Endothelial cell of umbilical vein (primary cell): ENCODE measurements at regions not wholly inside any gene's neighbourhood (a gene's known extent, or its start where the extent isn't known, plus 50 kb on each side); places are given as distances from the start of the nearest gene placed in this dataset.

Source experiments
- BruUV-seq: library from RNA; stranded (reverse); fragments of 400-500 nt; replicated peaks from 2 replicates; lab custom pipeline; 2021; lab: Mats Ljungman, UMichigan
- CTCF ChIA-PET: fragments of 300-600, 350-600 bp; sonication (Branson Sonifier 250); formaldehyde crosslinking; loops from one replicate; lab custom pipeline; 2021; ENCODE audit warnings: antibody characterized with exemption, inconsistent platforms; lab: Charles Lee
- POLR2A ChIA-PET: fragments of 300-600, 350-600 bp; sonication (Branson Sonifier 250); formaldehyde crosslinking; loops from one replicate; lab custom pipeline; 2021; ENCODE audit warnings: antibody characterized with exemption, inconsistent platforms; lab: Charles Lee
- DNase-seq: peaks from one replicate; pipeline ENCODE4 v3.0.0-alpha.2; 2011; ENCODE audit warnings: low read depth, low spot score
- FAIRE-seq: peaks from 2 replicates; lab custom pipeline; 2011; peaks lifted over from hg19 to GRCh38; lab: Jason Lieb, UNC
- H2AFZ ChIP-seq: 2 replicates; pipeline ENCODE4 v1.6.0; 2012; ENCODE audit warnings: low read depth, low read length, control low read depth, inconsistent platforms
- H3K27ac ChIP-seq: 2 replicates; pipeline ENCODE4 v1.5.1; 2011; ENCODE audit warnings: low read depth, mild to moderate bottlenecking, control low read depth, low read length, moderate library complexity; ENCODE audit not compliant: insufficient read depth
- H3K27me3 ChIP-seq, 2 experiments: 2 replicates each; pipeline versions ENCODE4 v1.6.0 to v1.6.1; 2011; ENCODE audit warnings: low read length in 2 of 2, mixed read lengths in 1 of 2; ENCODE audit not compliant: control insufficient read depth in 2 of 2, insufficient read depth in 2 of 2
- H3K36me3 ChIP-seq, 2 experiments: 2 replicates in 1 of 2; 3 replicates in 1 of 2; pipeline ENCODE4 v1.5.1; 2011; ENCODE audit warnings: low read length in 2 of 2, mild to moderate bottlenecking in 1 of 2, moderate library complexity in 1 of 2; ENCODE audit not compliant: control insufficient read depth in 2 of 2, insufficient read depth in 2 of 2; ENCODE audit errors: extremely low read depth in 1 of 2
- H3K4me1 ChIP-seq: 3 replicates; pipeline ENCODE4 v1.5.1; 2011; ENCODE audit warnings: mild to moderate bottlenecking, low read length; ENCODE audit not compliant: control insufficient read depth, insufficient read depth; ENCODE audit errors: extremely low read depth
- H3K4me2 ChIP-seq: 2 replicates; pipeline ENCODE4 v1.6.1; 2011; ENCODE audit warnings: low read length, control low read depth, mixed read lengths; ENCODE audit not compliant: insufficient read depth
- H3K4me3 ChIP-seq, 3 experiments: fragments of 200-600 bp in 1 of 3; sonication (generic), shearing (Covaris generic) in 1 of 3; replicated peaks in 1 of 3; 2 replicates each; pipeline ENCODE4 v1.5.1; 2011 to 2016; ENCODE audit warnings: control low read depth in 3 of 3, low read length in 3 of 3, mild to moderate bottlenecking in 2 of 3, inconsistent platforms in 1 of 3, low read depth in 1 of 3, moderate library complexity in 1 of 3; ENCODE audit not compliant: insufficient read depth in 1 of 3
- H3K79me2 ChIP-seq: 2 replicates; pipeline ENCODE4 v1.6.0; 2012; ENCODE audit warnings: low read length, inconsistent platforms; ENCODE audit not compliant: control insufficient read depth, insufficient read depth
- H3K9ac ChIP-seq: replicated peaks from 2 replicates; pipeline ENCODE3; 2011; ENCODE audit warnings: low read length, control low read depth; ENCODE audit not compliant: insufficient read depth; ENCODE audit errors: extremely low read depth
- H3K9me1 ChIP-seq: replicated peaks from 3 replicates; pipeline ENCODE4 v1.6.0; 2011; ENCODE audit warnings: mild to moderate bottlenecking, low read length; ENCODE audit not compliant: control insufficient read depth, insufficient read depth; ENCODE audit errors: extremely low read depth
- H3K9me3 ChIP-seq: replicated peaks from 2 replicates; pipeline ENCODE4 v1.5.1; 2012; ENCODE audit warnings: low read length, inconsistent platforms; ENCODE audit not compliant: control insufficient read depth, insufficient read depth
- H4K20me1 ChIP-seq: replicated peaks from 2 replicates; pipeline ENCODE3; 2011; ENCODE audit warnings: mild to moderate bottlenecking, low read length; ENCODE audit not compliant: control insufficient read depth, insufficient read depth; ENCODE audit errors: extremely low read depth
- CTCF ChIP-seq, 2 donors: IDR thresholded peaks; 1 replicate in 1 of 2; 2 replicates in 1 of 2; pipeline ENCODE4 v1.5.1; 2011; ENCODE audit warnings: low read length in 2 of 2, mild to moderate bottlenecking in 2 of 2, moderate library complexity in 2 of 2, control low read depth in 1 of 2, inconsistent platforms in 1 of 2, low read depth in 1 of 2; ENCODE audit not compliant: insufficient read depth in 1 of 2; ENCODE audit errors: extremely low read depth in 1 of 2
- EZH2 ChIP-seq: IDR thresholded peaks from 2 replicates; pipeline ENCODE4 v1.6.1; 2012; ENCODE audit warnings: borderline replicate concordance, low read depth, mild to moderate bottlenecking, moderate library complexity, low read length, inconsistent platforms; ENCODE audit not compliant: severe bottlenecking
- FOS ChIP-seq: IDR thresholded peaks from 2 replicates; pipeline ENCODE4 v1.6.1; 2011; ENCODE audit warnings: mild to moderate bottlenecking, low read length, moderate library complexity, borderline replicate concordance; ENCODE audit not compliant: insufficient read depth
- GATA2 ChIP-seq: IDR thresholded peaks from 2 replicates; pipeline ENCODE4 v1.7.0; 2011; ENCODE audit warnings: low read depth, mild to moderate bottlenecking, moderate library complexity, mixed read lengths, low read length; ENCODE audit not compliant: insufficient read length, insufficient read depth
- JUN ChIP-seq: IDR thresholded peaks from 2 replicates; pipeline ENCODE4 v1.6.1; 2011; ENCODE audit warnings: borderline replicate concordance, low read depth; ENCODE audit not compliant: insufficient read length, insufficient read depth
- MAX ChIP-seq: IDR thresholded peaks from 2 replicates; pipeline ENCODE4 v1.6.1; 2011; ENCODE audit not compliant: insufficient read depth, insufficient read length
- MYC ChIP-seq: IDR thresholded peaks from one replicate; pipeline ENCODE4 v1.6.1; 2011; ENCODE audit warnings: mild to moderate bottlenecking, low read depth, low read length
- POLR2A ChIP-seq: IDR thresholded peaks from 2 replicates; pipeline ENCODE4 v1.6.1; 2012; ENCODE audit warnings: low read depth, mild to moderate bottlenecking, control low read depth, low read length
- POLR2AphosphoS5 ChIP-seq: IDR thresholded peaks from 2 replicates; pipeline ENCODE4 v1.6.1; 2012; ENCODE audit warnings: low read depth, mild to moderate bottlenecking, control low read depth, low read length, moderate library complexity; ENCODE audit not compliant: insufficient read depth
- dilution Hi-C: fragments of 300-500 bp; cut with MboI; formaldehyde crosslinking; loops from one replicate; pipeline ENCODE4 v1.15.0; 2019; ENCODE audit warnings: low sequenced_read_pairs; ENCODE audit not compliant: extremely low pct_ligation_motif_present
- intact Hi-C: fragments of 100-400 bp; cut with micrococcal nuclease; formaldehyde crosslinking; loops from one replicate; pipeline ENCODE4 v1.10.0; 2022

DNA sequence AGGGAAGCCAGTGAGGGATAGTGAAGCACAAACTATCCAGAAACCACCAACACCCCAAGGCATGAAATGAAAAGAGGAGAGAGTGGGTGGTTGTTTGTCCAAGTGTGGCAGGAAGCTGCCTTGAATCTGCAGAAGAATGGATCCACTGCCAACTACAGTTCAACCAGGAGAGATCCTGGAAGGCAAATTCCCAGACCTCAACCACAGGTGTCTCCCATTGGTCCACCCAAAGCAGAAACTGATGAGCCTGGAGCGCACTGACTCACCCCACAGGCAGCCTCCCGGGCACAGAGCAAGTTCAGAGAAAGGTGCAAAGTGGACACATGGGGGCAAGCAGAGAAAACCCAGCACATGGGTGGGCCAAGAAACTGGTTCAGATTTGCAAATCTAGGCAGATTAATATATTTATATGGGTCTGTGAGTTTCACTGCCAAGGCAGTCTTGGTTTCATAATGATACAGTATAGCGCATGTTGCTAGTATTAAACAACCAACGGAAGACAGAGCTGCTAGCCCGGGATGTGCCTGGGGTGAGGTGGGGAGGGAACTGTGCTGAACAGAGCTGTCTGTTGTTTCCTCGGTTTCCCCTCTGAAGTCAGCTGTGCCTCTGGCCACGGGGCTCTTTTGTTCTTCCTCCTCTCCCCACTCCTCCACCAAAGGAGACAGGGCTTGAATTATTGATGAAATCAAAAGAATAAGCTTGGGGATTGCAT lies 416.2 kb upstream of the CCDC196 start:
- H3K9ac ChIP-seq, result no peak overlapping the region
- no peaks in the 10 kb centered on the region for H3K79me2 ChIP-seq
- intact Hi-C loops (loop anchor here (1.0 to 2.0 kb wide), 3 partner anchors 109 to 906 kb away; no protein-coding TSS in a partner anchor), dilution Hi-C loops (no loop called here)
- no peaks in the 10 kb centered on the region for H3K9me3 ChIP-seq
- CTCF ChIA-PET, result interaction anchor here (0.6 to 2.5 kb wide), 8 partner anchors 11 to 908 kb away, joined by 3 to 22 read pairs (median 4); no protein-coding TSS in a partner anchor
- TF ChIP-seq POLR2AphosphoS5, result no peak
- TF ChIP-seq CTCF (IDR thresholded peaks at IDR 0.05; ENCODE audit: extremely low read depth in 1 of 2, insufficient read depth in 1 of 2, low read depth in 1 of 2, low read length in 2 of 2), result no peak
- no peak for TF ChIP-seq GATA2
- no peak for TF ChIP-seq MAX
- TF ChIP-seq FOS, result no peak
- TF ChIP-seq POLR2A, result no peak
- no peak for TF ChIP-seq JUN
- TF ChIP-seq EZH2, result no peak
- no peak for TF ChIP-seq MYC
- H3K4me1 ChIP-seq, result no peaks in the 10 kb centered on the region
- no peaks in the 10 kb centered on the region for H4K20me1 ChIP-seq
- H3K4me2 ChIP-seq, result no peak overlapping the region
- H3K27ac ChIP-seq, result no peak overlapping the region
- DNase-seq, result no peak
- no peak for FAIRE-seq
- BruUV-seq, result no TSS peak
- H3K27me3 ChIP-seq, result peaks cover 0 to 6% of the 10 kb centered on the region in 2 experiments
- no peak overlapping the region for H3K4me3 ChIP-seq
- H3K36me3 ChIP-seq, result no peaks in the 10 kb centered on the region
- no peaks in the 10 kb centered on the region for H3K9me1 ChIP-seq
- POLR2A ChIA-PET, result no interaction called here
- no peak overlapping the region for H2AFZ ChIP-seq
